IMR-90 (cell line): ENCODE measurements at regions not wholly inside any gene's neighbourhood (a gene's known extent, or its start where the extent isn't known, plus 50 kb on each side); places are given as distances from the start of the nearest gene placed in this dataset.

Source experiments
- ATAC-seq: fragments of 200-7000 bp; cut with Tn5 transposase; 2 replicates; pipeline ENCODE4 v1.9.1; 2020; ENCODE audit warnings: low read depth, mild to moderate bottlenecking, moderate library complexity
- BruUV-seq: library from RNA; stranded (reverse); fragments of 400-500 nt; replicated peaks from 2 replicates; lab custom pipeline; 2021; lab: Mats Ljungman, UMichigan
- CTCF ChIA-PET: fragments of 300-600 bp; formaldehyde crosslinking; extraction: SDS; loops from one replicate; lab custom pipeline; 2021; ENCODE audit warnings: antibody characterized with exemption; lab: Yijun Ruan, JAX
- POLR2A ChIA-PET: fragments of 300-600 bp; sonication (Branson Sonifier 250); formaldehyde crosslinking; loops from one replicate; lab custom pipeline; 2022; ENCODE audit warnings: antibody characterized with exemption; ENCODE audit not compliant: unreplicated experiment; lab: Charles Lee
- DNase-seq: peaks from one replicate; pipeline ENCODE4 v3.0.0; 2013
- H2AFZ ChIP-seq: replicated peaks from 2 replicates; pipeline ENCODE3; 2013; ENCODE audit warnings: low read length, mild to moderate bottlenecking; ENCODE audit not compliant: poor library complexity
- H2AK5ac ChIP-seq: 2 replicates; pipeline ENCODE4 v1.6.1; 2013; ENCODE audit warnings: low read depth, low read length, inconsistent platforms
- H2AK9ac ChIP-seq: replicated peaks from 2 replicates; pipeline ENCODE3; 2013; ENCODE audit warnings: mild to moderate bottlenecking, low read depth, low read length, moderate library complexity; ENCODE audit not compliant: poor library complexity
- H2BK120ac ChIP-seq: 2 replicates; pipeline ENCODE4 v1.6.1; 2013; ENCODE audit warnings: low read depth, low read length, inconsistent platforms
- H2BK15ac ChIP-seq: 3 replicates; pipeline ENCODE4 v1.6.1; 2013; ENCODE audit warnings: low read depth, low read length, inconsistent platforms
- H2BK20ac ChIP-seq: 2 replicates; pipeline ENCODE4 v1.6.1; 2013; ENCODE audit warnings: low read depth, mild to moderate bottlenecking, inconsistent platforms, low read length, moderate library complexity
- H2BK5ac ChIP-seq: 2 replicates; pipeline ENCODE4 v1.6.1; 2013; ENCODE audit warnings: mild to moderate bottlenecking, low read depth, low read length, inconsistent platforms; ENCODE audit not compliant: poor library complexity, severe bottlenecking
- H3K14ac ChIP-seq: replicated peaks from 2 replicates; pipeline ENCODE4 v1.6.1; 2013; ENCODE audit warnings: low read depth, low read length, inconsistent platforms
- H3K18ac ChIP-seq: 2 replicates; pipeline ENCODE4 v1.6.1; 2013; ENCODE audit warnings: low read depth, low read length, control low read depth
- H3K23ac ChIP-seq: 2 replicates; pipeline ENCODE4 v1.6.1; 2013; ENCODE audit warnings: low read depth, low read length, inconsistent platforms
- H3K27ac ChIP-seq: 2 replicates; pipeline ENCODE4 v1.5.1; 2013; ENCODE audit warnings: mild to moderate bottlenecking, control low read depth, low read length; ENCODE audit not compliant: insufficient read depth
- H3K27me3 ChIP-seq: 2 replicates; pipeline ENCODE4 v1.6.1; 2013; ENCODE audit warnings: low read length; ENCODE audit not compliant: control insufficient read depth, insufficient read depth
- H3K36me3 ChIP-seq: 2 replicates; pipeline ENCODE4 v1.6.1; 2013; ENCODE audit warnings: low read length, mixed read lengths; ENCODE audit not compliant: control insufficient read depth, insufficient read depth
- H3K4ac ChIP-seq: 2 replicates; pipeline ENCODE4 v1.6.1; 2013; ENCODE audit warnings: low read depth, low read length, inconsistent platforms
- H3K4me1 ChIP-seq: 2 replicates; pipeline ENCODE4 v1.6.1; 2013; ENCODE audit warnings: low read length, mixed read lengths; ENCODE audit not compliant: control insufficient read depth, insufficient read depth
- H3K4me2 ChIP-seq: 2 replicates; pipeline ENCODE4 v1.6.1; 2013; ENCODE audit warnings: low read depth, mild to moderate bottlenecking, control low read depth, low read length, moderate library complexity
- H3K4me3 ChIP-seq: 2 replicates; pipeline ENCODE4 v1.5.1; 2013; ENCODE audit warnings: low read depth, mild to moderate bottlenecking, control low read depth, low read length, moderate library complexity; ENCODE audit not compliant: insufficient read depth
- H3K56ac ChIP-seq: 2 replicates; pipeline ENCODE4 v1.6.1; 2013; ENCODE audit warnings: low read length, inconsistent platforms; ENCODE audit not compliant: insufficient read depth; ENCODE audit errors: extremely low read depth
- H3K79me1 ChIP-seq, 2 experiments: 2 replicates each; pipeline ENCODE4 v1.6.1; 2013; ENCODE audit warnings: low read length in 2 of 2, inconsistent platforms in 1 of 2, low read depth in 1 of 2
- H3K9ac ChIP-seq: 2 replicates; pipeline ENCODE4 v1.6.1; 2013; ENCODE audit warnings: low read depth, low read length, control low read depth
- H3K9me1 ChIP-seq: 2 replicates; pipeline ENCODE4 v1.6.1; 2013; ENCODE audit warnings: low read length, inconsistent platforms; ENCODE audit not compliant: insufficient read depth
- H3K9me3 ChIP-seq: 2 replicates; pipeline ENCODE4 v1.6.1; 2013; ENCODE audit warnings: low read length; ENCODE audit not compliant: control insufficient read depth, insufficient read depth
- H4K20me1 ChIP-seq: 2 replicates; pipeline ENCODE4 v1.6.1; 2013; ENCODE audit warnings: low read length, inconsistent platforms; ENCODE audit not compliant: insufficient read depth
- H4K5ac ChIP-seq: 2 replicates; pipeline ENCODE4 v1.6.1; 2013; ENCODE audit warnings: mild to moderate bottlenecking, low read depth, low read length, control low read depth
- H4K8ac ChIP-seq, 2 experiments: 2 replicates each; pipeline ENCODE4 v1.6.1; 2013; ENCODE audit warnings: low read depth in 2 of 2, low read length in 2 of 2, control low read depth in 1 of 2, inconsistent platforms in 1 of 2
- H4K91ac ChIP-seq: 2 replicates; pipeline ENCODE4 v1.6.1; 2013; ENCODE audit warnings: low read depth, low read length, inconsistent platforms; ENCODE audit not compliant: insufficient read depth
- BHLHE40 ChIP-seq: fragments of 150-350 bp; IDR thresholded peaks from 2 replicates; pipeline ENCODE4 v1.6.1; 2016; ENCODE audit warnings: mild to moderate bottlenecking, low read depth, low read length
- CEBPB ChIP-seq: IDR thresholded peaks from 2 replicates; pipeline ENCODE4 v1.6.1; 2012; ENCODE audit warnings: low read depth, low read length, improper control_type of control experiment
- CHD1 ChIP-seq: IDR thresholded peaks from 2 replicates; pipeline ENCODE4 v1.6.1; 2012; ENCODE audit warnings: low read depth, low read length, improper control_type of control experiment
- ELK1 ChIP-seq: fragments of 150-350 bp; IDR thresholded peaks from 2 replicates; pipeline ENCODE4 v1.6.1; 2016; ENCODE audit warnings: low read depth, mild to moderate bottlenecking, low read length, moderate library complexity, borderline replicate concordance
- FOS ChIP-seq: fragments of 150-350 bp; IDR thresholded peaks from 2 replicates; pipeline ENCODE4 v1.6.1; 2016; ENCODE audit warnings: low read depth, low read length
- MAFK ChIP-seq: IDR thresholded peaks from 2 replicates; pipeline ENCODE4 v1.6.1; 2012; ENCODE audit warnings: low read depth, low read length, improper control_type of control experiment
- MAZ ChIP-seq: IDR thresholded peaks from 2 replicates; pipeline ENCODE4 v1.6.1; 2012; ENCODE audit warnings: low read depth, mild to moderate bottlenecking, low read length, improper control_type of control experiment, moderate library complexity, borderline replicate concordance
- MXI1 ChIP-seq: IDR thresholded peaks from 2 replicates; pipeline ENCODE4 v1.6.1; 2012; ENCODE audit warnings: low read depth, mild to moderate bottlenecking, low read length, moderate library complexity, borderline replicate concordance
- POLR2A ChIP-seq: IDR thresholded peaks from 2 replicates; pipeline ENCODE4 v1.6.1; 2012; ENCODE audit warnings: mild to moderate bottlenecking, low read depth, low read length
- RAD21 ChIP-seq: IDR thresholded peaks from 2 replicates; pipeline ENCODE4 v1.6.1; 2012; ENCODE audit warnings: low read length, improper control_type of control experiment
- RCOR1 ChIP-seq: IDR thresholded peaks from 2 replicates; pipeline ENCODE4 v1.6.1; 2012; ENCODE audit warnings: mild to moderate bottlenecking, low read length, improper control_type of control experiment; ENCODE audit not compliant: insufficient replicate concordance
- USF2 ChIP-seq: fragments of 150-350 bp; IDR thresholded peaks from 2 replicates; pipeline ENCODE4 v1.6.1; 2017; ENCODE audit warnings: mild to moderate bottlenecking, antibody characterized with exemption, low read length, low read depth
- WGBS, 2 experiments: methylation state at CpG; one replicate each; pipeline versions ENCODE4 v1.1.5 to v1.1.7; 2013; ENCODE audit warnings: missing lambda C conversion rate in 2 of 2; ENCODE audit not compliant: insufficient read length in 1 of 2; ENCODE audit errors: extremely low coverage in 2 of 2; 5-methylcytosine and 5-hydroxymethylcytosine counted together
- dilution Hi-C: fragments of 300-500 bp; cut with HindIII; formaldehyde crosslinking; loops from one replicate; pipeline ENCODE4 v1.14.3; 2018; ENCODE audit warnings: low sequenced_read_pairs; ENCODE audit not compliant: unreplicated experiment
- in situ Hi-C: fragments of 300-500 bp; cut with MboI; formaldehyde crosslinking; loops from 3 replicates; pipeline ENCODE4 v1.14.3; 2019; ENCODE audit warnings: low sequenced_read_pairs, inconsistent platforms, mixed read lengths
- intact Hi-C: fragments of 100-400 bp; cut with micrococcal nuclease; formaldehyde crosslinking; loops from 2 replicates; pipeline ENCODE4 v1.10.0; 2022

GRCh38 chr16:86408685-86409084 is 101.6 kb upstream of the FOXF1 start:
- Histone ChIP-seq H2AK9ac (peak overlapping the region; percentile 53), H2AK5ac (peak overlapping the region; percentile 89), H4K8ac (peak overlapping the region in 1 of 2 experiments; percentile 61; a peak in 2 of 4 replicates), H2BK5ac (no peak overlapping the region), H4K20me1 (no peaks in the 10 kb centered on the region), H3K36me3 (no peaks in the 10 kb centered on the region), H3K23ac (no peak overlapping the region), H3K27me3 (no peaks in the 10 kb centered on the region), H3K4me3 (no peak overlapping the region), H2BK20ac (peak overlapping the region; percentile 61), H4K91ac (peak overlapping the region; percentile 62), H3K4me2 (no peak overlapping the region), H4K5ac (peak overlapping the region; percentile 52), H2AFZ (peak overlapping the region; percentile 57), H3K79me1 (peaks cover 0 to 15% of the 10 kb centered on the region in 2 experiments; a peak in 1 of 4 replicates), H3K4ac (peak overlapping the region; percentile 85), H3K14ac (peak overlapping the region; percentile 87), H3K9me1 (peaks cover 15% of the 10 kb centered on the region), H3K27ac (no peak overlapping the region), H2BK120ac (peak overlapping the region; percentile 78), H3K9ac (no peak overlapping the region), H2BK15ac (peak overlapping the region; percentile 39; the same call in 1 of the 3 replicates), H3K56ac (no peak overlapping the region), H3K4me1 (peaks cover 21% of the 10 kb centered on the region), H3K18ac (peak overlapping the region; percentile 74), H3K9me3 (peaks cover 20% of the 10 kb centered on the region)
- POLR2A ChIA-PET, result no interaction called here
- BruUV-seq, result no TSS peak
- intact Hi-C loops, result no loop called here
- DNase-seq (peak; percentile 17), ATAC-seq (peak; percentile 36)
- 100% methylated on average over 1 of the region's 4 CpGs; no CpG with 5 or more reads in 1 of the 2 experiments for WGBS, 2 experiments
- CTCF ChIA-PET, result no interaction called here
- in situ Hi-C loops, result no loop called here
- dilution Hi-C loops, result no loop called here
- no peak for TF ChIP-seq RAD21
- no peak for TF ChIP-seq CEBPB
- TF ChIP-seq CHD1, result no peak
- TF ChIP-seq BHLHE40, result no peak
- TF ChIP-seq USF2, result no peak
- TF ChIP-seq POLR2A, result no peak
- no peak for TF ChIP-seq MXI1
- TF ChIP-seq ELK1, result no peak
- no peak for TF ChIP-seq MAFK
- TF ChIP-seq FOS, result no peak
- TF ChIP-seq RCOR1, result no peak
- no peak for TF ChIP-seq MAZ
